SU-DHL-6 (cell line): ENCODE measurements at regions not wholly inside any gene's neighbourhood (a gene's known extent, or its start where the extent isn't known, plus 50 kb on each side); places are given as distances from the start of the nearest gene placed in this dataset.

ENCODE experiments used
- CTCF ChIP-seq: fragments of 200-600 bp; sonication (generic); IDR thresholded peaks from one replicate; pipeline ENCODE4 v1.5.1; 2017; ENCODE audit warnings: antibody characterized with exemption, mild to moderate bottlenecking, low read length, moderate library complexity; ENCODE audit not compliant: insufficient read depth, poor library complexity, severe bottlenecking
- EZH2phosphoT487 ChIP-seq: fragments of 200-600 bp; sonication (generic), shearing (Covaris generic); conservative IDR thresholded peaks from 2 replicates; pipeline ENCODE4 v1.6.1; 2018; ENCODE audit warnings: mild to moderate bottlenecking, antibody characterized with exemption, low read length, moderate library complexity, mixed read lengths

GRCh38 chr13:33541962-33542308, 256.4 kb upstream of the STARD13 start:
- no peak for TF ChIP-seq CTCF
- no peak for TF ChIP-seq EZH2phosphoT487
